ENCODE measurements at regions not wholly inside any gene's neighbourhood (a gene's known extent, or its start where the extent isn't known, plus 50 kb on each side); places are given as distances from the start of the nearest gene placed in this dataset.
"Not testable (repeated sequence)": the region's sequence is repeated elsewhere in the genome, so short reads cannot be mapped to it uniquely, and the experiment has no call there.

- DNase-seq, result no peak
Measured at GRCh38 chr11:81246941-81247340, 1486.7 kb downstream of the FAM181B start.

GRCh38 chr11:81245791-81246190, 1487.9 kb downstream of the FAM181B start:
- DNase-seq, result no peak

GRCh38 chr11:81241672-81242275, 1491.9 kb downstream of the FAM181B start:
- no peak for DNase-seq

DNA sequence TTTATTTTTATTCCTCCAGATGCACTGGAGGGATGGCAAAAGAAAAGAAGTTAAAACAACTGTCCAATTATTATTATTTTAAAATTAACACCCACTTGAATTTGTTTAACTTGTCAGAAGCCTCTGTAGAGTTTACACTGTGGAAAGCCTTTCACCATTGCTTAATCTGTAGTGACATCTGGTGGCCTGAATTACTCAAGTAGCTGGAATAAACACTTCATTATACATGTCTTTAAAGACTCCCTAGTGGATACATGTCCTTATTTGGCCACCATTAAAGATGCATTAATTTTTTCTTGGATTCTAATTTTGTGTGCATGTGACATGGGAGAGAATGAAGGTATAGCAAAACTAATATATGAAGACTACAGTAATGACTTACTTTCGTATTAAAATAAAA, 1496.5 kb downstream of the FAM181B start:
- DNase-seq, result peak; percentile 30 to 38

GRCh38 chr11:81227409-81227808, 1506.3 kb downstream of the FAM181B start:
- not testable (repeated sequence) for DNase-seq

- no peak for DNase-seq
Measured at GRCh38 chr11:81224396-81224795, 1509.3 kb downstream of the FAM181B start.

DNA sequence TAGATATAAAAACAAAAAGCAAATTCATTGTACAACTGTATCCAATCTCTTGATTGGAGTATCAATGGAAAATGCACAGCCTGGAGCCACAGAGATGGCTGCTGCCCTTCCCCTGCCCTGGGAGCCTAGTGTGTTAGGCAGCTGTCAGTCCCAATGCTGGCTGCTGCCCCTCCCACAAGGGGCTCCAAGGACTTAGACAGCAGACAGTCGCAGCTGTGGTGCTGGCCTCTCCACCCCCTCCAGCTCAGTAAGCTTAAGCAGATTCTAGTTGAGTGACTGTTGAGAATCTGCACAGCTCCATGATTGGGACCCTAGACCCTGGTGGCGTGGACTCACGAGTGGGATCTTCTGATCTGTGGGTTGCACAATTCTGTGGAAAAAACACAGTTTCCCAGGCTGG, 1511.2 kb downstream of the FAM181B start:
- DNase-seq, result no peak

DNA sequence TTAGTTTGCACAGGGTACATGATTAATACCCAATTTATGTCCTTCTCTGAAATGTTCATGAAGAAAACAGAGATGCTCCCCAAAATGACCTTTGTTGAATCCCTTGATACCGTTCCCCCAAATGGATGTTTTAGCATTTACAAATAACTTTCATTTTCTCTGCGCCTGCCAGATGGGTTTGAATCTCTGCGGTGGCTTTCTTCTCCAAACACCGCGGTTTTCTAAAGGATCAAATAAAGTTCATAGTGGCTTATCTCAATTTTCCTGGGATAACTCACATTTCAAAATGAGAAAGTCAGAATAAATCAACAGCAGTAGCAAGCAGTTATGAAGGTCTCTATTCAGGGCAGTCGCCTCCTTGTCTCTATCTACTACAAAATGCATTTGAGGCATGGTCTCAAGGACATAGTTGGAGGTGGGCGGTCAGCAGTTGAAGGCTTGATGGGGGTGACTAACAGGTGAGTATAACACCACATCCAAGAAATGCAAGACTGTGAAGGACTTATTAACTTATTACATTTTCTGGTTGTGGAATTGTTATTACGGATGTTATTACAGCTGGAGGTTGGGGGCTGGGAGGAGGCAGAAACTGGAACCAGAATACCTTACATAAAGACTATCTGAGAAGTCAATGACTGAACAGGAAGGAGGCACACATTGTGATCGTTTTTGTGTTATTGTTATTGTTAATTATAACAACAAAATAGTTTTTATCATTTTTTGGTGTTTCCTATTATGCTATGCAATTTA, 1513.3 kb downstream of the FAM181B start:
- no peak for DNase-seq

DNA sequence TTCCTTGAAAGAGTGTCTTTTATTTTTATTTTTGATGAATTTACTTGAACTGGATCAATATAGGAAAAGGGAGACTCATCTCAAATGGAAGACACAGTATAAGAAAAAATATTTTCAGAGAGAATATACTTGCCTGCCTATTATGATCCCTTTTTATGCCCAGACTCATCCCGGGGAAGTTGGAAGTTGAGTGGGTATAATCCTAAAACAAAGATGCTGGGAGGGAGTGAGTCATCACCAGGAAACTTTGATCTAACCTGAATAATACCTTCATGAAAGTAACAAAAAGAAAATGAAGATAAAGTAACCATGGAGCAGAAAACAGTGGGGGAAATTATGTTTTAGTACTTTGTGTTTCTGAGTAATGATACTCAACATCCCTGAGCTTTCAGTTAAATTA, 1514.0 kb downstream of the FAM181B start:
- DNase-seq, result no peak

DNA sequence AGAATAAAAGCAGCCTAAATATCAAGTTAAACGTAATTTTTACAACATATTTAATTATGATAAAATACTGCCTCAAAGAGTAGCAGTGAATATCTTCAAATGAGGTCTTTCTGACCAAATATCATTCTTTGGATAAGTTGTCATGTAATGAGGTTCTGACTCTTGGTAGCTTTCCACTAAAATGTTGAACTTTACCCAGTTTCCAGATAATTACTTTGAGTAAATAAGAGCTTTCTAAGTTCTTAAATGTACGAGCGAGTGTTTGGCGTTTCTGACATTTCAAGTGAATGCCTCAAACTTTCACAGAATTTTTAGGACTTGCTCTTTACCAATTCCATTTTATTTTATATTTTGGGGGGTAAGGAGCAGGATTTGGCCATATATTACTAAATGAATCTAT, 1515.2 kb downstream of the FAM181B start:
- DNase-seq, result no peak

- DNase-seq, result no peak
Measured at GRCh38 chr11:81211050-81211449, 1522.6 kb downstream of the FAM181B start.

DNA sequence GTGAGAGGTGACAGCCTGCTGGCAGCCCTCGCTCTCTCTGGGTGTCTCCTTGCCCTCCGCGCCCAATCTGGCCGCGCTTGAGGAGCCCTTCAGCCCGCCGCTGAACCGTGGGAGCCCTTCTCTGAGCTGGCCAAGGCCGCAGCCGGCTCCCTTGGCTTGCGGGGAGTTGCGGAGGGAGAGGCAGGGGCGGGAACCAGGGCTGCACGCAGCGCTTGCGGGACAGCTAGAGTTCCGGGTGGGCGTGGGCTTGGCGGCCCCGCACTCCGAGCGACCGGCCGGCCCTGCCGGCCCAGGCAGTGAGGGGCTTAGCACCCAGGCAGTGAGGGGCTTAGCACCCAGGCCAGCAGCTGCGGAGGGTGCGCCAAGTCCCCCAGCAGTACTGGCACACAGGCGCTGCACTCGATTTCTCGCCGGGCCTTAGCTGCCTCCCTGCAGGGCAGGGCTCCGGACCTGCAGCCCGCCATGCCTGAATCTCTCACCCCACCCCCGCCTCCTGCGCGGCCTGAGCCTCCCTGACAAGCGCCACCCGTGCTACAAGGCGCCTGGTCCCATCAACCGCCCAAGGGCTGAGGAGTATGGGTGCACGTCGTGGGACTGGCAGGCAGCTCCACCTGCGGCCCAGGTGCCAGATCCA, 1526.1 kb downstream of the FAM181B start:
- DNase-seq, result no peak

- no peak for DNase-seq
Measured at GRCh38 chr11:81203876-81204275, 1529.8 kb downstream of the FAM181B start.

- DNase-seq, result no peak
Measured at GRCh38 chr11:81197396-81197795, 1536.3 kb downstream of the FAM181B start.

DNA sequence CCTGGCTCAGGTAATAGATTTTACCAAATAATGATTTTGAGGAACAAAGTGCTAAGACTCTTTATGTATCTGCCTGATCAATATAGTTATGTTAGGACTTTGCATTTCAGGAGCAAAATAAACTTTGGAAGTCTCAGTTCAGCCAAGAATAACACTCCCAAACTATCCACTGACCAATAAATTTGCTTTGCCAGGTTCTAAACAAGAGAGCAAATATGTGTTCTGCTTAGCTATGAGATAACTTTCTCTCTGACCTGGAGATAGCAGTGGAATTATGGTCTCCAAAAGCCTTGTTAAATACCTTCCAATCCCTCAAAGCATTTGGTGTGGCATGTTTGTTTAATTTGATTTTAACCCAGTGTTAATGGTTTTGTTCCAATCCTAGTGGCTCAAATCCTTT, 1541.1 kb downstream of the FAM181B start:
- DNase-seq, result no peak

- DNase-seq, result no peak
Measured at GRCh38 chr11:81190546-81190945, 1543.1 kb downstream of the FAM181B start.

DNA sequence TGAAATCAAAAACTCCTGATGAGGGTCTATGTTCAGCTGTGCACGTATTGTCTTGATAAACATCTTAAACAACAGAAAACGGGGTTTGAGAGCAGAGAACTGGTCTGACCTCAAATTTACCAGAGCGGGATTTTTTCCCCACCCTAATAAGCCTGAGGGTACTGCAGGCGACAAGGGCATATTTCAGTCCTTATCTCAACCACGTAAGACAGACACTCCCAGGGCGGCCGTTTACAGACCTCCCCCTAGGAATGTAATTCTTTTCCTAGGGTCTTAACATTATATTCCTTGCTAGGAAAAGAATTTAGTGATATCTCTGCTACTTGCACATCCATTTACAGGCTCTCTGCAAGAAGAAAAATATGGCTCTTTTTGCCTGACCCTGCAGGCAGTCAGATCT, 1546.6 kb downstream of the FAM181B start:
- not testable (repeated sequence) for DNase-seq

DNA sequence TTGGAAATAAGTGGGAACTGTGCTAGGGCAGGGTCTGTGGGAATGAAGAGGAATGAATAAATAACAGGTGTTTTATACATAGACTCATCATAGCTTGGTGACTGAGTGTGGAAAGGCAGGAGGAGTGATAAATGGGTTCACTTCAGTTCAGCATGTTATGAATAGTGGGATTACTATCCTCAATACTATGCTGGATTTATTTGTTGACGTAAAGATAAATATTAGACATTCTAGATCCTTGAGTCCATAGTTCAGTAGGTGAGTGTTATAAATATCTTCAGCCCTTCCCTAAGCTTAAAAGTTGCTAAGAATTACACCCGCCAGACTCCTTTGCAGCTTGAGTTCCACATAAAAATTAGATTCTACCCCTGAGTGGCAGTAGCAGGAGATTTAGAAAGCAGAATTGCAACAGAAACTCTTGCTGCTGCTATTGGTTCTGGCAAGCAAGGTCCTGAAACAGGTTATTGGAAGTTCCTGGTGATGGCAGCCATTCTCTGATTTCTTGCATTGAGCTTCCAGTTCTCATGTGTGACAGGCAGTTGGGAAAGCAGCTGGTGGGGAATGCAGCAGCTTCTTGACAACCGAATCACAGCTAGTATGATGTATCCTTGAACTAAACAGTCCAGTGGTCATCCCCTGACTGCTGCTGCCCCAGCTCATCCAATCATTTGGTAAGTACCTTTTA, 1558.9 kb downstream of the FAM181B start:
- no peak for DNase-seq

- no peak for DNase-seq
Measured at GRCh38 chr11:81165164-81165563, 1568.5 kb downstream of the FAM181B start.

- DNase-seq, result no peak
Measured at GRCh38 chr11:81159900-81160299, 1573.8 kb downstream of the FAM181B start.

GRCh38 chr11:81135570-81135969, 1598.1 kb downstream of the FAM181B start:
- no peak for DNase-seq

- no peak for DNase-seq
Measured at GRCh38 chr11:81129618-81130017, 1604.0 kb downstream of the FAM181B start.

DNA sequence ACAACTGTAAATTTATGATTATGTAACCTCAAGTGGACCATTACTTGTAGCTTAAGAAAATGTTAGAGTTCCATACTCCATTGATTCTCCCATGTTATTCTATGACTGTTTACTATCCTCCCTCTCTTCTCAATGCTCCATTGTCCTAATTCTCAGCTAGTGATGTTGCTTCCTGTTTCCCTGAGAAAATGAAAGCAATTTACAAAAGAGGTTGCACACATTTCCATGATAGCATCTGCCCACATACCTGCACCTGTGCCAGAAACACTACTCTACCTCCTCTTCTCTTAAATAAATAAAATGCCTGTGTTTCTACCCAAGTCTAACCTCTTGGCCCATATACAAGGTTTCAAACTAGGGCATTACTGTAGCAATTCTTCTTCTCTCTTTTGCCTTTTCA, 1620.9 kb downstream of the FAM181B start:
- DNase-seq, result no peak

Measured in inflammatory macrophage (primary cell).